ENCODE measurements at regions not wholly inside any gene's neighbourhood (a gene's known extent, or its start where the extent isn't known, plus 50 kb on each side); places are given as distances from the start of the nearest gene placed in this dataset.

- no peak for TF ChIP-seq PATZ1 (tag by site-specific recombination; IDR thresholded peaks at IDR 0.05)
- TF ChIP-seq ZNF701 (tag by site-specific recombination; IDR thresholded peaks at IDR 0.05): no peak
- no peak for TF ChIP-seq ZNF10 (tag by site-specific recombination; IDR thresholded peaks at IDR 0.05)
- TF ChIP-seq MEIS1 (CRISPR knock-in tag; IDR thresholded peaks at IDR 0.05; ENCODE audit: borderline replicate concordance): peak; percentile 40; the same call in 1 of the 2 replicates
- TF ChIP-seq ZNF2 (tag by site-specific recombination; IDR thresholded peaks at IDR 0.05): peak; percentile 48; the same call in 1 of the 2 replicates
- peak; percentile 81; the same call in 1 of the 2 replicates for TF ChIP-seq SP7 (tag by site-specific recombination; IDR thresholded peaks at IDR 0.05)
- TF ChIP-seq ZNF23 (tag by site-specific recombination; IDR thresholded peaks at IDR 0.05; ENCODE audit: borderline replicate concordance): no peak
- TF ChIP-seq ZNF366 (tag by site-specific recombination; conservative IDR thresholded peaks at IDR 0.05): peak; percentile 36; the same call in 1 of the 2 replicates
- TF ChIP-seq ZBTB1 (tag by site-specific recombination; IDR thresholded peaks at IDR 0.05): no peak
- TF ChIP-seq ZNF488 (tag by site-specific recombination; IDR thresholded peaks at IDR 0.05): no peak
- no peak for TF ChIP-seq ZNF24 (tag by site-specific recombination; IDR thresholded peaks at IDR 0.05)
- no peak for TF ChIP-seq ZBTB11 (tag by site-specific recombination; conservative IDR thresholded peaks at IDR 0.05; ENCODE audit: low read depth)
- no peak for TF ChIP-seq ZFP41 (tag by site-specific recombination; IDR thresholded peaks at IDR 0.05; ENCODE audit: borderline replicate concordance)
- no peak for TF ChIP-seq ZNF398 (tag by site-specific recombination; IDR thresholded peaks at IDR 0.05)
- TF ChIP-seq KLF16 (tag by site-specific recombination; IDR thresholded peaks at IDR 0.05): no peak
- TF ChIP-seq IKZF3 (tag by site-specific recombination; IDR thresholded peaks at IDR 0.05): peak; percentile 86
- no peak for TF ChIP-seq ZNF501 (tag by site-specific recombination; IDR thresholded peaks at IDR 0.05)
- no peak for TF ChIP-seq ZBTB48 (tag by site-specific recombination; IDR thresholded peaks at IDR 0.05)
- no peak for TF ChIP-seq INSM2 (tag by site-specific recombination; IDR thresholded peaks at IDR 0.05)
- TF ChIP-seq FEZF1 (tag by site-specific recombination; IDR thresholded peaks at IDR 0.05): peak; percentile 95
- no peak for TF ChIP-seq ZNF837 (tag by site-specific recombination; IDR thresholded peaks at IDR 0.05)
- TF ChIP-seq ZSCAN30 (tag by site-specific recombination; IDR thresholded peaks at IDR 0.05): peak; percentile 72; the same call in 1 of the 2 replicates
- peak; percentile 53; the same call in 1 of the 2 replicates for TF ChIP-seq HIC1 (tag by site-specific recombination; IDR thresholded peaks at IDR 0.05)
- TF ChIP-seq ZBTB8A (tag by site-specific recombination; IDR thresholded peaks at IDR 0.05): 0 out of 2 replicates have a peak, but pooled peaks have one; percentile 29
- peak; percentile 66; the same call in 1 of the 2 replicates for TF ChIP-seq OSR2 (tag by site-specific recombination; IDR thresholded peaks at IDR 0.05)
- TF ChIP-seq ZNF544 (tag by site-specific recombination; IDR thresholded peaks at IDR 0.05): no peak
- TF ChIP-seq ZNF707 (tag by site-specific recombination; IDR thresholded peaks at IDR 0.05): no peak
- TF ChIP-seq OVOL3 (tag by site-specific recombination; IDR thresholded peaks at IDR 0.05): no peak
Measured at GRCh38 chr13:105969761-105970160, 565.7 kb downstream of the EFNB2 start (continued).
